GM12878 (cell line): ENCODE measurements at regions not wholly inside any gene's neighbourhood (a gene's known extent, or its start where the extent isn't known, plus 50 kb on each side); places are given as distances from the start of the nearest gene placed in this dataset.

Experiments
- ATAC-seq: fragments of 200-7000 bp; cut with Tn5 transposase; 3 replicates; pipeline ENCODE4 v1.9.1; 2020; ENCODE audit warnings: mild to moderate bottlenecking, moderate library complexity
- BruUV-seq: library from RNA; stranded (reverse); fragments of 400-500 nt; replicated peaks from 2 replicates; lab custom pipeline; 2021; lab: Mats Ljungman, UMichigan
- CTCF ChIA-PET: fragments of 300-600 bp; sonication (Branson Sonifier 250); formaldehyde crosslinking; extraction: SDS; loops from one replicate; lab custom pipeline; 2021; ENCODE audit warnings: inconsistent platforms; lab: Yijun Ruan, JAX
- POLR2A ChIA-PET: fragments of 350-600 bp; formaldehyde crosslinking; extraction: SDS; loops from one replicate; lab custom pipeline; 2021; ENCODE audit warnings: inconsistent platforms; lab: Charles Lee
- RAD21 ChIA-PET: fragments of 300-600 bp; sonication (Branson Sonifier 250); formaldehyde crosslinking; loops from one replicate; lab custom pipeline; 2023; ENCODE audit warnings: antibody characterized with exemption; ENCODE audit not compliant: unreplicated experiment; lab: Charles Lee
- SMC1A ChIA-PET: fragments of 300-600 bp; sonication (Branson Sonifier 250); formaldehyde crosslinking; loops from one replicate; lab custom pipeline; 2023; ENCODE audit not compliant: unreplicated experiment, uncharacterized antibody; lab: Charles Lee
- DNase-seq: peaks from one replicate; pipeline ENCODE4 v3.0.0-alpha.2; 2011; ENCODE audit warnings: low read depth, low spot score
- FAIRE-seq: peaks from 3 replicates; lab custom pipeline; 2011; peaks lifted over from hg19 to GRCh38; lab: Jason Lieb, UNC
- H2AFZ ChIP-seq: 2 replicates; pipeline ENCODE4 v1.6.0; 2011; ENCODE audit warnings: low read depth, low read length, control low read depth; ENCODE audit not compliant: control insufficient read depth
- H3K27ac ChIP-seq: 2 replicates; pipeline ENCODE4 v1.5.1; 2011; ENCODE audit warnings: control low read depth; ENCODE audit not compliant: control insufficient read depth, insufficient read depth
- H3K27me3 ChIP-seq, 2 experiments: replicated peaks in 1 of 2; 2 replicates each; pipeline versions ENCODE4 v1.6.0 to v1.6.1; 2011; ENCODE audit warnings: low read length in 1 of 2; ENCODE audit not compliant: control insufficient read depth in 2 of 2, insufficient read depth in 2 of 2
- H3K36me3 ChIP-seq, 2 experiments: 2 replicates each; pipeline ENCODE4 v1.5.1; 2011; ENCODE audit warnings: low read length in 1 of 2; ENCODE audit not compliant: control insufficient read depth in 2 of 2, insufficient read depth in 2 of 2
- H3K4me1 ChIP-seq: 2 replicates; pipeline ENCODE4 v1.6.1; 2011; ENCODE audit warnings: mild to moderate bottlenecking, low read length, moderate library complexity, mixed read lengths; ENCODE audit not compliant: control insufficient read depth, insufficient read depth
- H3K4me2 ChIP-seq: 2 replicates; pipeline ENCODE4 v1.6.0; 2011; ENCODE audit warnings: control low read depth; ENCODE audit not compliant: control insufficient read depth, insufficient read depth
- H3K4me3 ChIP-seq: fragments of 200-600 bp; sonication (generic); 2 replicates; pipeline ENCODE4 v1.5.1; 2016
- H3K79me2 ChIP-seq: 2 replicates; pipeline ENCODE4 v1.6.0; 2011; ENCODE audit warnings: low read length; ENCODE audit not compliant: control insufficient read depth, insufficient read depth
- H3K9ac ChIP-seq: 2 replicates; pipeline ENCODE4 v1.8.0; 2011; ENCODE audit warnings: low read length, control low read depth, mixed read lengths; ENCODE audit not compliant: control insufficient read depth, insufficient read depth
- H3K9me3 ChIP-seq: replicated peaks from 3 replicates; pipeline ENCODE4 v1.5.1; 2011; ENCODE audit warnings: mild to moderate bottlenecking, low read length; ENCODE audit not compliant: control insufficient read depth, insufficient read depth
- H4K20me1 ChIP-seq: 2 replicates; pipeline ENCODE4 v1.6.0; 2011; ENCODE audit not compliant: control insufficient read depth, insufficient read depth
- ASH2L ChIP-seq: fragments of 300-600, 200-600 bp; sonication (generic); IDR thresholded peaks from 2 replicates; pipeline ENCODE4 v1.6.1; 2017; ENCODE audit warnings: low read depth, mild to moderate bottlenecking, borderline replicate concordance
- CBX5 ChIP-seq: sonication (generic); IDR thresholded peaks from 2 replicates; pipeline ENCODE4 v1.6.1; 2016; ENCODE audit warnings: low read depth, moderate library complexity, mild to moderate bottlenecking, inconsistent platforms
- IRF4 ChIP-seq: IDR thresholded peaks from 2 replicates; pipeline ENCODE4 v1.6.1; 2011; ENCODE audit warnings: low read depth, low read length
- JUND ChIP-seq: IDR thresholded peaks from 2 replicates; pipeline ENCODE4 v1.6.1; 2012; ENCODE audit warnings: low read depth, mild to moderate bottlenecking, low read length, improper control_type of control experiment, moderate library complexity
- LARP7 ChIP-seq: fragments of 450-650 bp; IDR thresholded peaks from 2 replicates; pipeline ENCODE4 v1.6.1; 2017; ENCODE audit warnings: mild to moderate bottlenecking
- MTA2 ChIP-seq: fragments of 450-650 bp; IDR thresholded peaks from 2 replicates; pipeline ENCODE4 v1.6.1; 2016; ENCODE audit warnings: low read depth, mild to moderate bottlenecking, moderate library complexity
- NFYB ChIP-seq: IDR thresholded peaks from 2 replicates; pipeline ENCODE4 v1.6.1; 2011; ENCODE audit warnings: low read depth, mild to moderate bottlenecking, low read length, improper control_type of control experiment, moderate library complexity; ENCODE audit not compliant: insufficient read depth
- NR2C1 ChIP-seq: fragments of 450-650 bp; IDR thresholded peaks from 2 replicates; pipeline ENCODE4 v1.6.1; 2017; ENCODE audit warnings: antibody characterized with exemption, mild to moderate bottlenecking, moderate library complexity
- POLR2A ChIP-seq: IDR thresholded peaks from 2 replicates; pipeline ENCODE4 v1.6.1; 2011; ENCODE audit warnings: low read depth, mild to moderate bottlenecking, low read length
- POLR2AphosphoS5 ChIP-seq: IDR thresholded peaks from 2 replicates; pipeline ENCODE4 v1.6.1; 2011; ENCODE audit warnings: mild to moderate bottlenecking, low read length, inconsistent platforms
- RAD21 ChIP-seq: IDR thresholded peaks from 2 replicates; pipeline ENCODE4 v1.6.1; 2011; ENCODE audit warnings: mild to moderate bottlenecking, low read depth, low read length, moderate library complexity; ENCODE audit not compliant: insufficient read depth
- RBBP5 ChIP-seq: fragments of 200-600 bp; sonication (generic); conservative IDR thresholded peaks from 2 replicates; pipeline ENCODE4 v1.6.1; 2016
- RCOR1 ChIP-seq: conservative IDR thresholded peaks from 2 replicates; pipeline ENCODE4 v1.6.1; 2012; ENCODE audit warnings: low read depth, low read length, improper control_type of control experiment
- SMAD1 ChIP-seq: fragments of 450-650 bp; IDR thresholded peaks from 2 replicates; pipeline ENCODE4 v1.6.1; 2018; ENCODE audit warnings: mild to moderate bottlenecking, low read depth; ENCODE audit not compliant: partially characterized antibody
- SMARCA5 ChIP-seq: fragments of 450-650 bp; IDR thresholded peaks from 2 replicates; pipeline ENCODE4 v1.6.1; 2017; ENCODE audit warnings: mild to moderate bottlenecking
- TCF7 ChIP-seq: IDR thresholded peaks from 2 replicates; pipeline ENCODE4 v1.6.1; 2014; ENCODE audit warnings: antibody characterized with exemption, borderline replicate concordance
- ZSCAN29 ChIP-seq: fragments of 450-650 bp; IDR thresholded peaks from 2 replicates; pipeline ENCODE4 v1.6.1; 2017; ENCODE audit warnings: mild to moderate bottlenecking, moderate library complexity
- in situ Hi-C: fragments of 300-500 bp; cut with MboI; formaldehyde crosslinking; loops from 9 replicates; pipeline ENCODE4 v1.14.3; 2018; ENCODE audit warnings: mixed read lengths
- intact Hi-C: fragments of 100-400 bp; cut with micrococcal nuclease; formaldehyde crosslinking; loops from one replicate; pipeline ENCODE4 v1.14.2; 2022; ENCODE audit not compliant: unreplicated experiment
- TF ChIP-seq, protein P1 (sequence below): fragments of 450-650 bp; IDR thresholded peaks from 2 replicates; pipeline ENCODE4 v1.6.1; 2017; ENCODE audit warnings: mild to moderate bottlenecking
- TF ChIP-seq, protein P2 (sequence below): fragments of 450-650 bp; IDR thresholded peaks from 2 replicates; pipeline ENCODE4 v1.6.1; 2017; ENCODE audit warnings: mild to moderate bottlenecking, moderate library complexity
- TF ChIP-seq, protein P3 (sequence below): fragments of 450-650 bp; IDR thresholded peaks from 2 replicates; pipeline ENCODE4 v1.6.1; 2016; ENCODE audit warnings: mild to moderate bottlenecking

DNA sequence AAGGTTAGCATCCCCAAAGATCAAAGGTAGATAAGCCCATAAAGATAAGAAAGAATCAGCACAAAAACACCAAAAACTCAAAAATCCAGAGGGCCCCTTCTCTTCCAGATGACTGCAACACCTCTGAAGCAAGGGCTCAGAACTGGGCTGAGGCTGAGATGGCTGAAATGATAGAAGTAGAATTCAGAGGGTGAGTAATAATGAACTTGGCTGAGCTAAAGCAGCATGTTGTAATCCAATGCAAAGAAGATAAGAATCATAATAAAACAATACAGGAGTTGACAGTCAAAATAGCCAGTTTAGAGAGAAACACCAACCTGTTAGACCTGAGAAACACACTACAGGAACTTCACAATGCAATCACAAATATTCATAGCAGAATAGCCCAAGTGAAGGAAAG, 406.9 kb upstream of the CXADR start:
- in situ Hi-C loops: no loop called here
- Histone ChIP-seq H3K9ac (no peak overlapping the region), H3K27ac (no peak overlapping the region), H3K4me1 (no peaks in the 10 kb centered on the region), H3K4me2 (no peak overlapping the region), H3K9me3 (no peaks in the 10 kb centered on the region; the same call in 2 of the 3 replicates), H3K36me3 (no peaks in the 10 kb centered on the region), H2AFZ (no peak overlapping the region), H3K79me2 (no peaks in the 10 kb centered on the region), H3K27me3 (no peaks in the 10 kb centered on the region), H4K20me1 (no peaks in the 10 kb centered on the region), H3K4me3 (no peak overlapping the region)
- RAD21 ChIA-PET: no interaction called here
- no peak for FAIRE-seq
- no peak for ATAC-seq
- CTCF ChIA-PET: no interaction called here
- POLR2A ChIA-PET: no interaction called here
- no TSS peak for BruUV-seq
- intact Hi-C loops: no loop called here
- SMC1A ChIA-PET: no interaction called here
- TF ChIP-seq ZSCAN29 (no peak), RAD21 (no peak), MTA2 (no peak), JUND (no peak), NR2C1 (no peak), IRF4 (no peak), SMARCA5 (no peak), LARP7 (no peak), RBBP5 (no peak), TCF7 (no peak), NFYB (no peak), POLR2A (no peak), POLR2AphosphoS5 (no peak), ASH2L (no peak), CBX5 (no peak), RCOR1 (no peak), SMAD1 (no peak)
- TF ChIP-seq, protein P1, sequence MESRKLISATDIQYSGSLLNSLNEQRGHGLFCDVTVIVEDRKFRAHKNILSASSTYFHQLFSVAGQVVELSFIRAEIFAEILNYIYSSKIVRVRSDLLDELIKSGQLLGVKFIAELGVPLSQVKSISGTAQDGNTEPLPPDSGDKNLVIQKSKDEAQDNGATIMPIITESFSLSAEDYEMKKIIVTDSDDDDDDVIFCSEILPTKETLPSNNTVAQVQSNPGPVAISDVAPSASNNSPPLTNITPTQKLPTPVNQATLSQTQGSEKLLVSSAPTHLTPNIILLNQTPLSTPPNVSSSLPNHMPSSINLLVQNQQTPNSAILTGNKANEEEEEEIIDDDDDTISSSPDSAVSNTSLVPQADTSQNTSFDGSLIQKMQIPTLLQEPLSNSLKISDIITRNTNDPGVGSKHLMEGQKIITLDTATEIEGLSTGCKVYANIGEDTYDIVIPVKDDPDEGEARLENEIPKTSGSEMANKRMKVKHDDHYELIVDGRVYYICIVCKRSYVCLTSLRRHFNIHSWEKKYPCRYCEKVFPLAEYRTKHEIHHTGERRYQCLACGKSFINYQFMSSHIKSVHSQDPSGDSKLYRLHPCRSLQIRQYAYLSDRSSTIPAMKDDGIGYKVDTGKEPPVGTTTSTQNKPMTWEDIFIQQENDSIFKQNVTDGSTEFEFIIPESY: no peak
- TF ChIP-seq, protein P2, sequence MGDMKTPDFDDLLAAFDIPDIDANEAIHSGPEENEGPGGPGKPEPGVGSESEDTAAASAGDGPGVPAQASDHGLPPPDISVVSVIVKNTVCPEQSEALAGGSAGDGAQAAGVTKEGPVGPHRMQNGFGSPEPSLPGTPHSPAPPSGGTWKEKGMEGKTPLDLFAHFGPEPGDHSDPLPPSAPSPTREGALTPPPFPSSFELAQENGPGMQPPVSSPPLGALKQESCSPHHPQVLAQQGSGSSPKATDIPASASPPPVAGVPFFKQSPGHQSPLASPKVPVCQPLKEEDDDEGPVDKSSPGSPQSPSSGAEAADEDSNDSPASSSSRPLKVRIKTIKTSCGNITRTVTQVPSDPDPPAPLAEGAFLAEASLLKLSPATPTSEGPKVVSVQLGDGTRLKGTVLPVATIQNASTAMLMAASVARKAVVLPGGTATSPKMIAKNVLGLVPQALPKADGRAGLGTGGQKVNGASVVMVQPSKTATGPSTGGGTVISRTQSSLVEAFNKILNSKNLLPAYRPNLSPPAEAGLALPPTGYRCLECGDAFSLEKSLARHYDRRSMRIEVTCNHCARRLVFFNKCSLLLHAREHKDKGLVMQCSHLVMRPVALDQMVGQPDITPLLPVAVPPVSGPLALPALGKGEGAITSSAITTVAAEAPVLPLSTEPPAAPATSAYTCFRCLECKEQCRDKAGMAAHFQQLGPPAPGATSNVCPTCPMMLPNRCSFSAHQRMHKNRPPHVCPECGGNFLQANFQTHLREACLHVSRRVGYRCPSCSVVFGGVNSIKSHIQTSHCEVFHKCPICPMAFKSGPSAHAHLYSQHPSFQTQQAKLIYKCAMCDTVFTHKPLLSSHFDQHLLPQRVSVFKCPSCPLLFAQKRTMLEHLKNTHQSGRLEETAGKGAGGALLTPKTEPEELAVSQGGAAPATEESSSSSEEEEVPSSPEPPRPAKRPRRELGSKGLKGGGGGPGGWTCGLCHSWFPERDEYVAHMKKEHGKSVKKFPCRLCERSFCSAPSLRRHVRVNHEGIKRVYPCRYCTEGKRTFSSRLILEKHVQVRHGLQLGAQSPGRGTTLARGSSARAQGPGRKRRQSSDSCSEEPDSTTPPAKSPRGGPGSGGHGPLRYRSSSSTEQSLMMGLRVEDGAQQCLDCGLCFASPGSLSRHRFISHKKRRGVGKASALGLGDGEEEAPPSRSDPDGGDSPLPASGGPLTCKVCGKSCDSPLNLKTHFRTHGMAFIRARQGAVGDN: no peak
- TF ChIP-seq, protein P3, sequence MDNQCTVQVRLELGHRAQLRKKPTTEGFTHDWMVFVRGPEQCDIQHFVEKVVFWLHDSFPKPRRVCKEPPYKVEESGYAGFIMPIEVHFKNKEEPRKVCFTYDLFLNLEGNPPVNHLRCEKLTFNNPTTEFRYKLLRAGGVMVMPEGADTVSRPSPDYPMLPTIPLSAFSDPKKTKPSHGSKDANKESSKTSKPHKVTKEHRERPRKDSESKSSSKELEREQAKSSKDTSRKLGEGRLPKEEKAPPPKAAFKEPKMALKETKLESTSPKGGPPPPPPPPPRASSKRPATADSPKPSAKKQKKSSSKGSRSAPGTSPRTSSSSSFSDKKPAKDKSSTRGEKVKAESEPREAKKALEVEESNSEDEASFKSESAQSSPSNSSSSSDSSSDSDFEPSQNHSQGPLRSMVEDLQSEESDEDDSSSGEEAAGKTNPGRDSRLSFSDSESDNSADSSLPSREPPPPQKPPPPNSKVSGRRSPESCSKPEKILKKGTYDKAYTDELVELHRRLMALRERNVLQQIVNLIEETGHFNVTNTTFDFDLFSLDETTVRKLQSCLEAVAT: no peak
- DNase-seq: no peak
